ENCODE measurements at regions not wholly inside any gene's neighbourhood (a gene's known extent, or its start where the extent isn't known, plus 50 kb on each side); places are given as distances from the start of the nearest gene placed in this dataset.

DNA sequence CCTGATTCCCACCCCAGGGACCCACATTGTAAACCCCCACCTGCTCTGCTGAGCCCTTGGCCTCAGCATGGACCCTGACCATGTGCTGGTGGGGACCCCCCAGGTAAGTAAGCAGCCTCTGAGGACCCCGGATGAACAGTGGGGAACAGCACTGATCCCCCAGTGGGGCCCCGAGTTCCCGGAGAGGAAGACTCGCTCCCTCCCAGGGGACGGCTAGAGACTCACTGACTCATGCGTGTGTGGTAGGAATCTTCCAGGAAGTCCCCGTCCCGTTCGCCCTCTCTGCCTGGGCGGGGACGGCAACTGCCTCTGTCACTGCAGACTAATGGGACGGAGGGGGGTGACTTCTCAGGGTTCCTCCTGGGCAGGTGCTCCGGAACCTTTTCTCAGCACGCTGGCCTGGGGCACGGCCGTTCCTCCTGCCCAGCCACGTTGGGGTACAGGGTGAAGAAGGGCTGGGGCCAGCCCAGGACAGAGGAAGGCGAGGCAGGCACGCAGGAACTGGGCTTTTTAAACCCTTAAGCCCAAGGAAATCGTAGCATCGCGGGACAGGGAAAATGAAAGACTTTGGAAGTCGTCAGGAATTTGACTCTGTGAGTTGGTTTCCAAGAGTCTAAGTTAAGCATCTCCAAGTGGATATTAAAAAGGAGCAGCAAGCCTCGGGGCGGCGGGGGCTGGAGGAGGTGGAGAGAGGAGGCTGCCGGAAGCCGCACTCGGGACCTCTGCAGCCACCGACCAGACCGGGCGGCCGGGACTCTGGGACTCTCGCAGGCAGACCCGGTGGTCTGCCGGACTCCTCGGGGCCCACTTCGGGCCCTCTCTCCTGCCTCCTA, 178.7 kb downstream of the SEC14L1 start:
- Histone ChIP-seq H3K4me1 (ENCODE audit: insufficient read depth, low read length) (peaks cover 52% of the 10 kb centered on the region), H3K9me3 (ENCODE audit: low read length) (no peaks in the 10 kb centered on the region), H3K27me3 (ENCODE audit: control insufficient read depth in 1 of 2, insufficient read depth in 2 of 2, low read length in 2 of 2) (no peaks in the 10 kb centered on the region), H4K20me1 (ENCODE audit: insufficient read depth, low read length) (peaks cover 58% of the 10 kb centered on the region; the same call in 1 of the 2 replicates), H3K4me3 (replicated peaks in 1 of 3; ENCODE audit: insufficient read depth in 1 of 3, low read depth in 2 of 3, low read length in 3 of 3) (no peak overlapping the region), H2AFZ (ENCODE audit: low read length) (no peak overlapping the region), H3K27ac (ENCODE audit: extremely low read length, insufficient read depth, low read length) (no peak overlapping the region), H3K36me3 (replicated peaks in 1 of 2; ENCODE audit: control insufficient read depth in 1 of 2, insufficient read depth in 2 of 2, low read length in 2 of 2) (peaks cover 19 to 51% of the 10 kb centered on the region in 2 experiments), H3K4me2 (ENCODE audit: low read depth, low read length) (no peak overlapping the region), H3K9ac (ENCODE audit: insufficient read depth, low read depth, low read length) (no peak overlapping the region), H3K79me2 (ENCODE audit: insufficient read depth, low read length) (peaks cover 80% of the 10 kb centered on the region)
- ChIA-PET POLR2A (no interaction called here), CTCF (ENCODE audit: low intra/inter-chr PET ratio, low total read pairs) (no interaction called here)
- no TSS peak for BruUV-seq (replicated peaks)
- intact Hi-C loops (cut with micrococcal nuclease; ENCODE audit: unreplicated experiment) = loop anchor here (5.0 kb wide), 1 partner anchor 32 kb away; no protein-coding TSS in a partner anchor
- ATAC-seq (no peak), FAIRE-seq (no peak), DNase-seq (ENCODE audit: low spot score) (no peak)
- TF ChIP-seq ZNF768 (CRISPR knock-in tag; IDR thresholded peaks at IDR 0.05) = peak; percentile 30; the same call in 1 of the 2 replicates
- 0 out of 2 replicates have a peak, but pooled peaks have one; percentile 57 for TF ChIP-seq RFX5 (IDR thresholded peaks at IDR 0.05; ENCODE audit: low read depth, low read length)
- TF ChIP-seq TCF7L2 (IDR thresholded peaks at IDR 0.05; ENCODE audit: low read depth, low read length) = no peak
- TF ChIP-seq ZNF766 (CRISPR knock-in tag; IDR thresholded peaks at IDR 0.05; ENCODE audit: borderline replicate concordance) = no peak
- TF ChIP-seq PAWR (CRISPR knock-in tag; IDR thresholded peaks at IDR 0.05; ENCODE audit: borderline replicate concordance) = no peak
- TF ChIP-seq, protein P1, sequence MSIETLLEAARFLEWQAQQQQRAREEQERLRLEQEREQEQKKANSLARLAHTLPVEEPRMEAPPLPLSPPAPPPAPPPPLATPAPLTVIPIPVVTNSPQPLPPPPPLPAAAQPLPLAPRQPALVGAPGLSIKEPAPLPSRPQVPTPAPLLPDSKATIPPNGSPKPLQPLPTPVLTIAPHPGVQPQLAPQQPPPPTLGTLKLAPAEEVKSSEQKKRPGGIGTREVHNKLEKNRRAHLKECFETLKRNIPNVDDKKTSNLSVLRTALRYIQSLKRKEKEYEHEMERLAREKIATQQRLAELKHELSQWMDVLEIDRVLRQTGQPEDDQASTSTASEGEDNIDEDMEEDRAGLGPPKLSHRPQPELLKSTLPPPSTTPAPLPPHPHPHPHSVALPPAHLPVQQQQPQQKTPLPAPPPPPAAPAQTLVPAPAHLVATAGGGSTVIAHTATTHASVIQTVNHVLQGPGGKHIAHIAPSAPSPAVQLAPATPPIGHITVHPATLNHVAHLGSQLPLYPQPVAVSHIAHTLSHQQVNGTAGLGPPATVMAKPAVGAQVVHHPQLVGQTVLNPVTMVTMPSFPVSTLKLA (IDR thresholded peaks at IDR 0.05) = peak; percentile 67
- no peak for TF ChIP-seq YEATS4 (CRISPR knock-in tag; IDR thresholded peaks at IDR 0.05; ENCODE audit: borderline replicate concordance)
- TF ChIP-seq SP4 (CRISPR knock-in tag; IDR thresholded peaks at IDR 0.05) = no peak
- TF ChIP-seq ZBTB38 (CRISPR knock-in tag; IDR thresholded peaks at IDR 0.05) = 0 out of 2 replicates have a peak, but pooled peaks have one; percentile 27
- TF ChIP-seq, protein P2, sequence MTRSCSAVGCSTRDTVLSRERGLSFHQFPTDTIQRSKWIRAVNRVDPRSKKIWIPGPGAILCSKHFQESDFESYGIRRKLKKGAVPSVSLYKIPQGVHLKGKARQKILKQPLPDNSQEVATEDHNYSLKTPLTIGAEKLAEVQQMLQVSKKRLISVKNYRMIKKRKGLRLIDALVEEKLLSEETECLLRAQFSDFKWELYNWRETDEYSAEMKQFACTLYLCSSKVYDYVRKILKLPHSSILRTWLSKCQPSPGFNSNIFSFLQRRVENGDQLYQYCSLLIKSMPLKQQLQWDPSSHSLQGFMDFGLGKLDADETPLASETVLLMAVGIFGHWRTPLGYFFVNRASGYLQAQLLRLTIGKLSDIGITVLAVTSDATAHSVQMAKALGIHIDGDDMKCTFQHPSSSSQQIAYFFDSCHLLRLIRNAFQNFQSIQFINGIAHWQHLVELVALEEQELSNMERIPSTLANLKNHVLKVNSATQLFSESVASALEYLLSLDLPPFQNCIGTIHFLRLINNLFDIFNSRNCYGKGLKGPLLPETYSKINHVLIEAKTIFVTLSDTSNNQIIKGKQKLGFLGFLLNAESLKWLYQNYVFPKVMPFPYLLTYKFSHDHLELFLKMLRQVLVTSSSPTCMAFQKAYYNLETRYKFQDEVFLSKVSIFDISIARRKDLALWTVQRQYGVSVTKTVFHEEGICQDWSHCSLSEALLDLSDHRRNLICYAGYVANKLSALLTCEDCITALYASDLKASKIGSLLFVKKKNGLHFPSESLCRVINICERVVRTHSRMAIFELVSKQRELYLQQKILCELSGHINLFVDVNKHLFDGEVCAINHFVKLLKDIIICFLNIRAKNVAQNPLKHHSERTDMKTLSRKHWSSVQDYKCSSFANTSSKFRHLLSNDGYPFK (CRISPR knock-in tag; IDR thresholded peaks at IDR 0.05; ENCODE audit: borderline replicate concordance) = no peak
- TF ChIP-seq AGO2 (optimal IDR thresholded peaks at IDR 0.05; ENCODE audit: low read depth, low read length) = peak; percentile 5
- TF ChIP-seq RBM22 (optimal IDR thresholded peaks at IDR 0.05; ENCODE audit: low read length) = peak; percentile 53
- TF ChIP-seq, protein P3, sequence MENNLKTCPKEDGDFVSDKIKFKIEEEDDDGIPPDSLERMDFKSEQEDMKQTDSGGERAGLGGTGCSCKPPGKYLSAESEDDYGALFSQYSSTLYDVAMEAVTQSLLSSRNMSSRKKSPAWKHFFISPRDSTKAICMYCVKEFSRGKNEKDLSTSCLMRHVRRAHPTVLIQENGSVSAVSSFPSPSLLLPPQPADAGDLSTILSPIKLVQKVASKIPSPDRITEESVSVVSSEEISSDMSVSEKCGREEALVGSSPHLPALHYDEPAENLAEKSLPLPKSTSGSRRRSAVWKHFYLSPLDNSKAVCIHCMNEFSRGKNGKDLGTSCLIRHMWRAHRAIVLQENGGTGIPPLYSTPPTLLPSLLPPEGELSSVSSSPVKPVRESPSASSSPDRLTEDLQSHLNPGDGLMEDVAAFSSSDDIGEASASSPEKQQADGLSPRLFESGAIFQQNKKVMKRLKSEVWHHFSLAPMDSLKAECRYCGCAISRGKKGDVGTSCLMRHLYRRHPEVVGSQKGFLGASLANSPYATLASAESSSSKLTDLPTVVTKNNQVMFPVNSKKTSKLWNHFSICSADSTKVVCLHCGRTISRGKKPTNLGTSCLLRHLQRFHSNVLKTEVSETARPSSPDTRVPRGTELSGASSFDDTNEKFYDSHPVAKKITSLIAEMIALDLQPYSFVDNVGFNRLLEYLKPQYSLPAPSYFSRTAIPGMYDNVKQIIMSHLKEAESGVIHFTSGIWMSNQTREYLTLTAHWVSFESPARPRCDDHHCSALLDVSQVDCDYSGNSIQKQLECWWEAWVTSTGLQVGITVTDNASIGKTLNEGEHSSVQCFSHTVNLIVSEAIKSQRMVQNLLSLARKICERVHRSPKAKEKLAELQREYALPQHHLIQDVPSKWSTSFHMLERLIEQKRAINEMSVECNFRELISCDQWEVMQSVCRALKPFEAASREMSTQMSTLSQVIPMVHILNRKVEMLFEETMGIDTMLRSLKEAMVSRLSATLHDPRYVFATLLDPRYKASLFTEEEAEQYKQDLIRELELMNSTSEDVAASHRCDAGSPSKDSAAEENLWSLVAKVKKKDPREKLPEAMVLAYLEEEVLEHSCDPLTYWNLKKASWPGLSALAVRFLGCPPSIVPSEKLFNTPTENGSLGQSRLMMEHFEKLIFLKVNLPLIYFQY (CRISPR knock-in tag; IDR thresholded peaks at IDR 0.05; ENCODE audit: borderline replicate concordance) = no peak
- no peak for TF ChIP-seq ZSCAN31 (CRISPR knock-in tag; IDR thresholded peaks at IDR 0.05; ENCODE audit: low read depth)
- TF ChIP-seq, protein P4, sequence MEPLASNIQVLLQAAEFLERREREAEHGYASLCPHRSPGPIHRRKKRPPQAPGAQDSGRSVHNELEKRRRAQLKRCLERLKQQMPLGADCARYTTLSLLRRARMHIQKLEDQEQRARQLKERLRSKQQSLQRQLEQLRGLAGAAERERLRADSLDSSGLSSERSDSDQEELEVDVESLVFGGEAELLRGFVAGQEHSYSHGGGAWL (CRISPR knock-in tag; IDR thresholded peaks at IDR 0.05) = 0 out of 2 replicates have a peak, but pooled peaks have one; percentile 7
- 96% methylated on average over 33 of the region's 38 CpGs for WGBS (ENCODE audit: low lambda C conversion rate)
- in situ Hi-C loops (cut with HindIII; ENCODE audit: extremely low pct_ligation_motif_present, low pct_unique_long_range_greater_than_20kb) = no loop called here

Measured in HepG2 (cell line).